ENCODE measurements at regions not wholly inside any gene's neighbourhood (a gene's known extent, or its start where the extent isn't known, plus 50 kb on each side); places are given as distances from the start of the nearest gene placed in this dataset.
A peak's percentile ranks its signal among the peaks of the same experiment; 100 is the strongest.

- TF ChIP-seq, protein P1, sequence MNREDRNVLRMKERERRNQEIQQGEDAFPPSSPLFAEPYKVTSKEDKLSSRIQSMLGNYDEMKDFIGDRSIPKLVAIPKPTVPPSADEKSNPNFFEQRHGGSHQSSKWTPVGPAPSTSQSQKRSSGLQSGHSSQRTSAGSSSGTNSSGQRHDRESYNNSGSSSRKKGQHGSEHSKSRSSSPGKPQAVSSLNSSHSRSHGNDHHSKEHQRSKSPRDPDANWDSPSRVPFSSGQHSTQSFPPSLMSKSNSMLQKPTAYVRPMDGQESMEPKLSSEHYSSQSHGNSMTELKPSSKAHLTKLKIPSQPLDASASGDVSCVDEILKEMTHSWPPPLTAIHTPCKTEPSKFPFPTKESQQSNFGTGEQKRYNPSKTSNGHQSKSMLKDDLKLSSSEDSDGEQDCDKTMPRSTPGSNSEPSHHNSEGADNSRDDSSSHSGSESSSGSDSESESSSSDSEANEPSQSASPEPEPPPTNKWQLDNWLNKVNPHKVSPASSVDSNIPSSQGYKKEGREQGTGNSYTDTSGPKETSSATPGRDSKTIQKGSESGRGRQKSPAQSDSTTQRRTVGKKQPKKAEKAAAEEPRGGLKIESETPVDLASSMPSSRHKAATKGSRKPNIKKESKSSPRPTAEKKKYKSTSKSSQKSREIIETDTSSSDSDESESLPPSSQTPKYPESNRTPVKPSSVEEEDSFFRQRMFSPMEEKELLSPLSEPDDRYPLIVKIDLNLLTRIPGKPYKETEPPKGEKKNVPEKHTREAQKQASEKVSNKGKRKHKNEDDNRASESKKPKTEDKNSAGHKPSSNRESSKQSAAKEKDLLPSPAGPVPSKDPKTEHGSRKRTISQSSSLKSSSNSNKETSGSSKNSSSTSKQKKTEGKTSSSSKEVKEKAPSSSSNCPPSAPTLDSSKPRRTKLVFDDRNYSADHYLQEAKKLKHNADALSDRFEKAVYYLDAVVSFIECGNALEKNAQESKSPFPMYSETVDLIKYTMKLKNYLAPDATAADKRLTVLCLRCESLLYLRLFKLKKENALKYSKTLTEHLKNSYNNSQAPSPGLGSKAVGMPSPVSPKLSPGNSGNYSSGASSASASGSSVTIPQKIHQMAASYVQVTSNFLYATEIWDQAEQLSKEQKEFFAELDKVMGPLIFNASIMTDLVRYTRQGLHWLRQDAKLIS (CRISPR knock-in tag; IDR thresholded peaks at IDR 0.05) = no peak
- TF ChIP-seq NCOR1 (IDR thresholded peaks at IDR 0.05) = peak; percentile 24; the same call in 1 of the 2 replicates
- no peak for TF ChIP-seq TFAM (CRISPR knock-in tag; conservative IDR thresholded peaks at IDR 0.05)
- TF ChIP-seq, protein P2, sequence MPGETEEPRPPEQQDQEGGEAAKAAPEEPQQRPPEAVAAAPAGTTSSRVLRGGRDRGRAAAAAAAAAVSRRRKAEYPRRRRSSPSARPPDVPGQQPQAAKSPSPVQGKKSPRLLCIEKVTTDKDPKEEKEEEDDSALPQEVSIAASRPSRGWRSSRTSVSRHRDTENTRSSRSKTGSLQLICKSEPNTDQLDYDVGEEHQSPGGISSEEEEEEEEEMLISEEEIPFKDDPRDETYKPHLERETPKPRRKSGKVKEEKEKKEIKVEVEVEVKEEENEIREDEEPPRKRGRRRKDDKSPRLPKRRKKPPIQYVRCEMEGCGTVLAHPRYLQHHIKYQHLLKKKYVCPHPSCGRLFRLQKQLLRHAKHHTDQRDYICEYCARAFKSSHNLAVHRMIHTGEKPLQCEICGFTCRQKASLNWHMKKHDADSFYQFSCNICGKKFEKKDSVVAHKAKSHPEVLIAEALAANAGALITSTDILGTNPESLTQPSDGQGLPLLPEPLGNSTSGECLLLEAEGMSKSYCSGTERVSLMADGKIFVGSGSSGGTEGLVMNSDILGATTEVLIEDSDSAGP (CRISPR knock-in tag; IDR thresholded peaks at IDR 0.05) = no peak
- TF ChIP-seq C11orf30 (IDR thresholded peaks at IDR 0.05; ENCODE audit: low read depth) = peak; percentile 100
- no peak for TF ChIP-seq ZC3H11A (IDR thresholded peaks at IDR 0.05; ENCODE audit: low read depth, low read length)
- no peak for TF ChIP-seq RBM15 (IDR thresholded peaks at IDR 0.05; ENCODE audit: insufficient read depth, low read length)
- TF ChIP-seq ZBTB17 (CRISPR knock-in tag; IDR thresholded peaks at IDR 0.05) = no peak
- no peak for TF ChIP-seq RB1 (IDR thresholded peaks at IDR 0.05; ENCODE audit: low read depth)
- no peak for TF ChIP-seq MEF2D (tag; conservative IDR thresholded peaks at IDR 0.05; ENCODE audit: low read depth)
- TF ChIP-seq ERF (CRISPR knock-in tag; IDR thresholded peaks at IDR 0.05) = no peak
- no peak for TF ChIP-seq KDM2B (CRISPR knock-in tag; IDR thresholded peaks at IDR 0.05)
- no peak for TF ChIP-seq PURB (CRISPR knock-in tag; IDR thresholded peaks at IDR 0.05; ENCODE audit: low read depth)
- no peak for TF ChIP-seq HMG20A (CRISPR knock-in tag; conservative IDR thresholded peaks at IDR 0.05)
- 0 out of 2 replicates have a peak, but pooled peaks have one; percentile 23 for TF ChIP-seq ZNF583 (CRISPR knock-in tag; IDR thresholded peaks at IDR 0.05)
- TF ChIP-seq KLF16 (IDR thresholded peaks at IDR 0.05) = no peak
- TF ChIP-seq NFIX (CRISPR knock-in tag; IDR thresholded peaks at IDR 0.05; ENCODE audit: low read depth) = no peak
- TF ChIP-seq, protein P3, sequence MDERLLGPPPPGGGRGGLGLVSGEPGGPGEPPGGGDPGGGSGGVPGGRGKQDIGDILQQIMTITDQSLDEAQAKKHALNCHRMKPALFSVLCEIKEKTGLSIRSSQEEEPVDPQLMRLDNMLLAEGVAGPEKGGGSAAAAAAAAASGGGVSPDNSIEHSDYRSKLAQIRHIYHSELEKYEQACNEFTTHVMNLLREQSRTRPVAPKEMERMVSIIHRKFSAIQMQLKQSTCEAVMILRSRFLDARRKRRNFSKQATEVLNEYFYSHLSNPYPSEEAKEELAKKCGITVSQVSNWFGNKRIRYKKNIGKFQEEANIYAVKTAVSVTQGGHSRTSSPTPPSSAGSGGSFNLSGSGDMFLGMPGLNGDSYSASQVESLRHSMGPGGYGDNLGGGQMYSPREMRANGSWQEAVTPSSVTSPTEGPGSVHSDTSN (CRISPR knock-in tag; IDR thresholded peaks at IDR 0.05; ENCODE audit: low read depth) = no peak
- TF ChIP-seq, protein P3 (tag; conservative IDR thresholded peaks at IDR 0.05; ENCODE audit: low read depth) = peak; percentile 44; the same call in 1 of the 2 replicates
Observed at GRCh38 chr20:50338479-50339391, 148.1 kb downstream of the CEBPB start (continued).

Data from K562 (cell line).